GM19324 (cell line): ENCODE measurements at regions not wholly inside any gene's neighbourhood (a gene's known extent, or its start where the extent isn't known, plus 50 kb on each side); places are given as distances from the start of the nearest gene placed in this dataset.
"Not testable (repeated sequence)": the region's sequence is repeated elsewhere in the genome, so short reads cannot be mapped to it uniquely, and the experiment has no call there.

Source experiments
- ATAC-seq: cut with Tn5 transposase; IDR thresholded peaks from one replicate; pipeline ENCODE4 v1.9.1; 2021; ENCODE audit warnings: mild to moderate bottlenecking, moderate library complexity; ENCODE audit not compliant: unreplicated experiment, low FRiP score

DNA sequence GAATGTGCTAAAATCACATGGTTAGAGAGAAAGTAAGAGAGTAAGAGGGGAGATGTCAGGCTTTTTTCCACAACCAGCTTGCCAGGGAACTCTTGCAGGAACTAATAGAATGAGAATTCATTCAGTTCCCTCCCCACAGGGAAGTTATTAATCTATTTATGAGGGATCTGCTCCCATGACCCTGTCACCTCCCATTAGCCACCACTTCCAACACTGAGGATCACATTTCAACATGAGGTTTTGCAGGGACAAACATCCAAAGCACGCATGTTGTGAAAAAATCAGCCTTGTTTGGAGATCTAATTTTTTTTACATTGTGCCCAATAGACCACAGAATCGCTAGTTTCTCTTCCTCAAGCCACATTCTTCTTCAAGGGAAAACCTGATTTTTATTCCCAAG is 904.0 kb downstream of the TBL1XR1 start:
- ATAC-seq = no peak

DNA sequence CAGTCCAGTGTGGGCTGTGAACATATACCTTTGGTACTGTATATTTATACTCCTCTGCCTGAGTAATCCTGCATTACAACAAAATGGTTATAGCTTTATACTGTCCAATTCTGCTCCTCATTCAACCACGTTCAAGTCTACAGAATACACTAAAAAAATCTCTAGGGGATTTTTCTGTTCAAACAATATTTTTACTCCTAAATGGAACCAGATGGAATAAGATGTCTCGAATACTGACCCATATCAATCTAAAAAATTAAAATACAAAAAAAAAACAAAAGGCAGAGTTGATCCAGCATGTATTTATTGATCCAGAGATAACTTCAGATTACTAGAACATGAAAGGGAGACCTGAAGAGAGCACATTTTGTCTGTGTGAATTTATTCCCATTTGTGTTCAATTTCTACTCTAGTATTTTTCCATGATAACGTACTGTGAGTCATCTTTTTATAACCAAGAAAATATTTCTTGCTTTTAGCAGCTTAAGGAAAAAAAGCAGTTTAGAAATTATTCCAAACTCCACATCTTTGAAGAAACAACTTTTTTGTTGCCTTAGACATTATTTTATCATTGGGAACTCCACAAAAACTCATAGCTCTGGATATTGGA is 910.7 kb downstream of the TBL1XR1 start:
- no peak for ATAC-seq

DNA sequence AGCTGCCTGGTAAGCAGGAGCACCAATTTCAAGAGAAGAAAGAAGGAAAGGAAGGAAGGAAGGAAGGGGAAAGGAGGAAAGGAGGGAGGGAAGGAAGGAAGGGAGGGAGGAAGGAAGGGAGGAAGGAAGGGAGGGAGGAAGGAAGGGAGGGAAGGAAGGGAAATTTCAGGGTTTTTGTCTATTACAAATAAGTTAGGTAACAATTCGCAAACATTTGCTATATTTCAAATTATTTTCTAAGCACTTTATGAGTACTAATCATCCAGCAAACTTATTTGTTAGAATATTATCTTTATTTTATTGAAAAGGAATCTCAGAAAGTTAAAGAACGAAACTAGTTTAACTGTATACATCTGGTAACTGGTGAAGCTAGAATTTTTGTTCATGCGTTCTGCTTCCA is 921.7 kb downstream of the TBL1XR1 start:
- ATAC-seq = no peak

DNA sequence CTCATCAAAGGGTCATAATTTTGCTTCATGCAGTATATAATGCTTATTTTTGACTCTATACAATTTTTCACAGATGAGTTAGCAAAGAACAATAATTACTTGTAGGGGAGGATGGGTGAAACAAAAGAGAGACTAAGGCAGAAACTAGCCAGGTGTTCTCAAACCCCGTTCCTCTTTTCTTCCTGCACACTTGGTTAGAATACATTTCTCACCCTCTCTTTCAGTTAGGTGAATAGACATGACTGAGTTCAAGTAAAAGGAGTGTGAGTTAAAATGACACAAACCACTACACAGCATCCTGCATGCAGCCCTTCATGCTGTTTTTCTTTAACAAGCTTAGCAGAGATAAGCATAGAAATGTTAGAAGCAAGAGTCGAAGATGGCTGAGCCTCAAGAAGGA is 922.2 kb downstream of the TBL1XR1 start:
- no peak for ATAC-seq

DNA sequence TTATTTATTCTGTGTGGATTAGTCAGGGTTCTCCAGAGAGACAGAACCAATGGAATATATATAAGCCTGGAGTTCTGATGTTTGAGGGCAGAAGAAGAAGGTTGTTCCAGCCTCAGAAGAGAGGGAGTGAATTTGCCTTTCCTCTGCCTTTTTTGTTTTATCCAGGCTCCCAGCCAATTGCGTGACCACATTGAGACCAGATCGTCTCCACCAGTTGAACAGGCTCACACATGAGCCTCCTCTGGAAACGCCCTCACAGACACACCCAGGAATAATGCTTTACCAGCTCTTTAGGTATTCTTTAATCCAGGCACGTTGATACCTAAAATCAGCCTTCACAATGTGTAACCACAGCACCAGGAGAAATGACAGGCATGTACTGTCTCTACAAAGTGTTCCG is 923.1 kb downstream of the TBL1XR1 start:
- ATAC-seq = no peak

DNA sequence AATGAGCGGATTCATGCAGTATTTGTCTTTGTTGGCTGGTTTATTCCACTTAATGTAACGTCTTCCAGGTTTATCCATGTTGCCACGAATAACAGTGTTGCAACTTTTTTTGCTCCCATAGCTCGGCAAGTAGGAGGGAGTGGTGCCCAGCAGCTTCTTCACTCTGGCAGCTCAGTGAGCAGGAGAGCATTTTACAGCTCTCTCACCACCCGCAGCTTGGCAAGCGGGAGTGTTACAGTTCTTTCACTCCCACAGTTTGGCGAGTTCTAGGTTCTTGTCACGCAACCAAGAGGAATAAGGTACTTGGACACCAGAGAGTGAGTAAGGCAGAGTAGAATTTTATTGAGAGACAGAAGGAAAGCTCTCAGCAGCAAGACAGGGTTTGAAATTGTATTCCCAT is 935.2 kb downstream of the TBL1XR1 start:
- ATAC-seq = no peak

DNA sequence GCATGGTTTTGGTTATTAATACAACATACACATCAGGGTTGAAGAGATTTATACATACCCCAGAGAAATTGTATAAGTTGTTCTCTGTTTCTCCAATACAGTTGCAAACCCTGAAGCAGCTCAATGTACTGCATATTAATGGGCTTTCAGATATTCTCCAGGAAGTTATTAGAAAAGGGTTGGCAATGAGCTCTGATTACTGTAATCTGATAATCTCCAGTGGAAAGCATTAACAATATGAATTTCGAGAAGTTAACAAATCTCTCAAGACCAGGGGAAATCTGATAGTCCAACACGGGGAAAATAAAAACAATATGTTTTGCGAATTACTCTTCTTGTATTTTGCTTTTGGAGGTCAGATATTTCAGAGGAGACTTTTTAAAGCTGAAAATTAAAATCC is 950.1 kb downstream of the TBL1XR1 start:
- no peak for ATAC-seq

DNA sequence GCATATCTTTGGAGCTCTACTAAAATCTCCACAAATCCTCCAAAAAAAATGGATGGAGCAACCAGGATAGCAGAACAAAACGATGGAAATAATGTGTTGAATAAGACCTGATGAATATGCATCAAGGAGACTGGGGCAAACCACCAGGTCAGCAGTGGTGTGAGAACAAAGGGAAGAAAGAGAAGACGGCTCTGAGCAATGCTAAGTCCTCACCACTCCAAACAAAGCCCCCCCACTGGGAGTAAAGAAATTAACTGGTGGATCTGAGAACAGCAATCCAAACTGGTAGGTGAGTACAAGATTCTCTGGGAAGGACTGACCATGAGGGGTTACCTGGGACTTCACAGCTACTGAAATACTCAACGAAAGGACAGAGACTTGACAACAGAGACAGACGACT is 977.3 kb downstream of the TBL1XR1 start:
- ATAC-seq = no peak

DNA sequence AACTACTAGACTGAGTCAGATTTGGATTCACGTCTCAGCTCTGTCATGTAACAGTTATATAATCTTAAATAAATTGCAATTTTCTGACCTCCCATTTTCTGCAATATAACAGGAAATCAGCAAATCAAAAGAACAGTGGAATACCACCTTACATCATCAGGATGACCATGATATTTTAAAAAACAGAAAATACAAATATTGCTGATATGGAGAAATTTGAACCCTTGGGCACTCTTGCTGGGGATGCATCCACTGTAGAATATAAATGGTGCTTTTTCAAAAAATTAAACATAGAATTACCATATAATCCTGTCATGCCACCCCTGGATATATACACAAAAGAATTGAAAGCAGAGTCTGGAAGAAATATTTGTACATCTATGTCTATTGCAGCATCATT is 982.5 kb downstream of the TBL1XR1 start:
- no peak for ATAC-seq

DNA sequence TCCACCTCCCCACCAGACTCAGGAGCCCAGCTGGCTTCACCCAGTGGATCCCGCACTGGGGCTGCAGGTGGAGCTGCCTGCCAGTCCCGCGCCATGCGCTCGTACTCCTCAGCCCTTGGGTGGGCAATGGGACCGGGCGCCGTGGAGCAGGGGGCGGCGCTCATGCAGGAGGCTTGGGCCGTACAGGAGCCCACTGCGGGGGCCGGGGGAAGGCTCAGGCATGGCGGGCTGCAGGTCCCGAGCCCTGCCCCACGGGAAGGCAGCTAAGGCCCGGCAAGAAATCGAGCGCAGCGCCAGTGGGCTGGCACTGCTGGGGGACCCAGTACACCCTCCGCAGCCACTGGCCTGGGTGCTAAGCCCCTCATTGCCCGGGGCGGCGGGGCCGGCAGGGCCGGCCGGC is 984.0 kb downstream of the TBL1XR1 start:
- not testable (repeated sequence) for ATAC-seq

DNA sequence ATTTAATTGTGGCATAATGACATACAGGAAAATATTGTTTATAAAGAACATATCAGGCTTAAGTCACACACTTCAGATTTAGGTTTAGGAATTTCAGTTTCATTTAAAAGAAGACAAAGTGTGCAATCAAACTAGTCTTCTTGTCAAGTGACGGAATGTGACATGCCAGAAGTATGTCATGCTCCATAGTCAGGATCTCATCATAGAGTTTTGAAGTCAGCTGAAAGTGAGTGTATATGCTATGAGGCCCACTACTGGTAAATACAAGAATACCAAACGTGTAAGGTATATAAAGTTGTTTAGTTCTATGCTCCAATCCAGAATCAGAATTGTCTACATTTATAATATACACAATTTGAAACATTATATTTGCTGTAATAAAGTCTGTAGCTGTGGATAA is 988.4 kb downstream of the TBL1XR1 start:
- ATAC-seq = no peak

DNA sequence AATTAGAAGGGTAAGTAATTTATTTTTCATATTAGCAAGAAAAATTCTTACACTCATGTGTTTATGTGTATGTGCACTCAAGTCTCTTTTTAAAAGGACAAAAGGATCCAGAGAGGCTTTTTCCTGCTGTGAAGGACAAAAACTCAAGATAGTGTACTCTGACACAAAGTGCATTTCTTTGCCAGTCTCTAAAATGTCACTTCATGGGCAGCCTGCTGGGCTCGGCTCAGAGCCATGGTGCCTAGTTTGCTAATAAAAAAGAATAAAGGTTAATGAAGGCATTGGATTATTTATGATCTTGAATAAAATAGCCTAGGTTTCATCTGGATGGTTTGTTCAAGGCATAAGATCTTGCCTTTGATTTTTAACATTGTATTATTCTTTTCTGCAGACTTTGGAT is 989.0 kb downstream of the TBL1XR1 start:
- no peak for ATAC-seq

DNA sequence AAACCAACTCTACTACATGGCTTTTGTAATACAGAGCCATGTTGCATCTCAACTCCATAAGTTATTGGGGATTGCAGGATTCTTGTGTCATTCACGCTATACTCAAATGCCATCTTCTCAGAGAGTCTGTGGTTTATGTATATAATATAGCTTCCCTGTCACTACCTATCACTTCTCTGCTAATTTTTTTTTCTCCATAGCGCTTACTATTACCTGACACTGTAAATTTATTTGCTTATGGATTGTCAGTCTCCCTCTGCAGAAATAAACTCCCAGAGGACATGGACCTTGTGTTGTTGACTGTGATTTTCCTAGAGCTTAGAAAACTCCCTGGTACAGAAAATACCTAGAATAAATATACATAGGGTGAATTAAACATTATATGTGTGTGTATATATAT is 990.5 kb downstream of the TBL1XR1 start:
- no peak for ATAC-seq

DNA sequence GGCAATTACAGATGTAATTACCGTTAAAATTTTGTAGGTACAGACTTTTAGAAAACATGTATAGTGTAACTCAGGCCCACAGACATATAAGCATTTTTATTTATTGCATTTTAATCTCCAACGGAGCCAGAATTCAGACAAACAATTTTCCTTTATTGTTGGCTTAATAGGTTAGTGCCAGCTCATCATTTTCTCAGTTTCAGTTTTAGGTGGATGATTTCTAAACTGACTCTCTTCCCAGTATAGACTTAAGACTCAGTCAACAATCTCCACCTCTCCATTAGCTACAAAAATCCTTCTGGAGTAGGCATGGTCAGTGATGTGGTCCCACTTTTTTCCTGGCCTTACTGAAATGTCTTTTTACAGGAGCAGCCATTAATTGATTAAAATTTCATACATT is 994.6 kb downstream of the TBL1XR1 start:
- no peak for ATAC-seq

DNA sequence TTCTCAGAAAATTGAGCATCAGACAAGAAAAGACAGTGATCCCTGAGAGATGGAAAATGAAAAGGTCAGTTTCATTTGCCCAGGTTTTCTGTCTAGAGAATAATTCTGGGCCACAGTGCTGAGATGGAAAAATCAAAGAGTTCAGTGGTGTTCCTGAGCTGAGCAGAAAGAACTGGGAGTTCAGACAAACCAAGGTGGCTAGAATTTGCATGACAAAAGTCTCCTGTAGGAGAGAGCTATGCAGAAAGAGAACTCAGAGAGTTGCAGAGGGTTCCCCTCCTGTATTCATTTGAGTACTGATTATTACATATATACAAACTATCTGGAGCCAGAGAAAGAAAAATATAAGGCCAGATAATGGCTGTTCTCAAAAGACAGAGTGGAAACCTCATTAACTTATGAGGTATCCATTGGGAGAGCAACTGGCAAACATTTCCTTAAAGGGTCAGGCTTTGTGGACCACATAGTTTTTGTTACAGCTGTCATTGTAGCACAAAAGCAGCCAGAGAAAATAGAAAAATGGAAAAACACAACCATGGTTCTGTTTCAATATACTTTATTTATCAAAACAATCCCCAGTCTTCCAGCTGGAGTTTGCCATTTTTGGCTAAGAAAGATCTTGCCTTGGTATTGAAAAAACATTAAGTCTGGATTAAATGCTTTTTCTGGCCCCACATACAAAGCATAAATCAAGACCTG is 1004.1 kb downstream of the TBL1XR1 start:
- ATAC-seq = no peak

DNA sequence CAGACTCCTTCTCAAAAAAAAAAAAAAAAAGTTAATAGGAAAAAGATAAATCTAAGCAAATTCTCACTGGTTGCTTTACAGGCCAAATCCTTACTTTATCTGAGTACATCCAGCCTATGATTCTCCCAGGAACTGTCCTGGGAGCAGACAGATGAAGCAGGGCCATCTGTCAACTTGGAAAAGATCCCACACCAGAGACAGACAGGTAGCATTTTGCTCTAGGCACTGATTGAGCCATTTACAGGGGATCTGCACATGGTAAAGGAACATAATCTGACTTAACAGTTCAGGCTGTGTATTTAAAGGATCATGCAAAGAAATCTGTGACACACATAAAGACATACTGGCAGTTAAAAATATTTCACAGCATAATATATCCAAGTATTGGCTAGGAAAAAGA is 1006.5 kb downstream of the TBL1XR1 start:
- ATAC-seq = no peak

DNA sequence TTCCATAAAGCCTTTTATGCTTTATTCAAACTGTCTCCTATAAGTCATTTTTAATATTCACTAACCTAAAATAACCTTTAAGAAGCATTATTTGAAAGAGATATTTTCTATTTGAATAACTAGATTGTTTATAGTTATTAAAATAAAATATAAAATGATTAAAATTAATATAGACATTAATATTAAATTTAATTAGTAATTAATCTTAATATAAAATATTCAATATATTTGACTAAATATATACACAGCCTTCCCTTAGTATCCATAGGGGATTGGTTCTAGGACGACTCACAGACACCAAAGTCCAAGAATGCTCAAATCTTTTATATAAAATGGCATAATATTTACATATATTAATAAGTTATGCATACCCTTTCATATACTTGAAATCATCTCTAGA is 1014.1 kb downstream of the TBL1XR1 start:
- ATAC-seq = no peak

DNA sequence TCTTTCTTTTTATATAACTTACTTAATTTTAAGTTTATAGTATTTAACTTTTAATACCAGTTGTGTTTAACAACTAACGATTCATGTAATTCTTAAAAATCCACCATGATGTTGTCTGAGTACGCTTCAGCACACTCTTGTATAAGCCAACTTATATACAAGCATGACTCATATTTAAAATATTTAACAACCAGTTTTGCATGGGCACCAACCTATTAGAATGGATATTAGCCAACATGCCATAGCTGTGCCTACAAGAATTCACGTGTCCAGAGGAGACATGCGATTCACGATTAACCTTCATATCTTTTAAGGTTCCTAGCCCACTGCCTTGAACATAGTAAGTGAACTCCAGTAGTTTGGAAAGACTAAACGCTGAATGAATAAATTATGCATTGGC is 1023.2 kb downstream of the TBL1XR1 start:
- no peak for ATAC-seq

DNA sequence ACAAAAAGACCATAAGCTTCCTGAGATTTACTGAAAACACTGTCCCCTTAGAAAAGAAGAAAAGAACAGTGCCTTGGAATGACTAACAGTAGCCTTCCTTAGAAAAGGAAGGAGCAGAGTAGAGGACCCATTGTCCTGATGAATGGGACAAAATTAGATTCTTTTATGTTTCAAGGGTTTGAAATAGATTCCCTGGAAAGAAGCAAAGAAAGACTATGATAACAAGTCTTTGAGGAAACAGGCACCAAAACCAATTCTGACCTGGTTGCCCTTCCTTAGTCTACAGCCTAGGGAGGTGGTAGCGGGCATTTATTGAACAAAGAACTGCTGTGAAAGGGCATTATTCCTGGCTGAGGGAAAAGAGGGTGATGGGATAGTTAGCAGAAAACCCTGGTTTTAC is 1024.8 kb downstream of the TBL1XR1 start:
- ATAC-seq = no peak

DNA sequence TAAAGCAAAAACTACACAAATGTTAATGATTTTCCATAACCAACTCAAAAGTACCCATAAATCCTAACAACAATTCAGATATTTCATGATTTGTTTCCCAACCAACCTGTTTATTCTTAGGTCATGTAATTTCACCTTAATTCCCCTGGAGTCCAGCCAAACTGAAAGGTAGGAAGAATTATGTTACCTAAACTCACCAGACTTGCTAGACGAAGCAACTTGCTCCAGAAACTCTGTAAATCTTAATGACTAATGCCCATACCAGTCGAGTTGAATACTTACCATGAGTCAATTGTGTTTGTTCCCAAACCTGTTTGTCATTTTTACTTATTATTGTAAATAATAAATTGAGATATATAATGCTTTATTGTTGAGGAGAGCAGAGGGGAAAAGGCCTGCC is 1030.0 kb downstream of the TBL1XR1 start:
- ATAC-seq = no peak

DNA sequence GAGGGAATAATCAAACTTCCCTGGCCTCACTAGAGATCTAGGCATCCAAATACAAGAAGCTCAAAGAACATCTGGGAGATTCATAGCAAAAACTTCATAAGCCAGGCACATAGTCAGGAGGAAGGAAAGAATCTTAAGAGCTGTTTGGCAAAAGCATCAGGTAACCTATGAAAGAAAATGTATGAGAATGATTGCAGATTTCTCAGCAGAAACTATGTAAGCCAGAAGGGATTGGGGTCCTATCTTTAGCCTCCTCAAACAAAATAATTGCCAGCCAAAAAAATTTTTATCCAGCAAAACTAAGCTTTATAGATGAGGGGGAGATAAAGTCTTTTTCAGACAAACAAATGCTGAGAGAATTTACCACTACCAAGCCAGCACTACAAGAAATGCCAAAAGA is 1036.3 kb downstream of the TBL1XR1 start:
- ATAC-seq = no peak

DNA sequence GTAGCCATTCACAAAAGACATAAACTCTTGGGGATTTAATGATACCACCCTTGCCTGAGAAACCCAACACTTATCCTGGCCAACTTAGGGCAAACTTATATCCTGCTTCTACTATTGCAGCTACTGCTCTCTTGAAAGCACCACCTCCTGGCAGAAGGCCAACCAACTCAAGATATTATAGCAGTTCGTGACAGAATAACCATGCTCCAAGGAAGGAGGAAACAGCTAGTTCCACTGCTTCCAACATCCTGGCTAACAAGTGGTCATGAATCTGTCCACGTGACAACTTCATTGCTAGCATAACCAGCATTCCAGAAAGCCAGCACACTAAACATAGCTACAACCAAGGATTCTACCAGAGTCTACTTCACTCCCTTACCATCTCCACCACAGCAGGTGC is 1037.5 kb downstream of the TBL1XR1 start:
- no peak for ATAC-seq

DNA sequence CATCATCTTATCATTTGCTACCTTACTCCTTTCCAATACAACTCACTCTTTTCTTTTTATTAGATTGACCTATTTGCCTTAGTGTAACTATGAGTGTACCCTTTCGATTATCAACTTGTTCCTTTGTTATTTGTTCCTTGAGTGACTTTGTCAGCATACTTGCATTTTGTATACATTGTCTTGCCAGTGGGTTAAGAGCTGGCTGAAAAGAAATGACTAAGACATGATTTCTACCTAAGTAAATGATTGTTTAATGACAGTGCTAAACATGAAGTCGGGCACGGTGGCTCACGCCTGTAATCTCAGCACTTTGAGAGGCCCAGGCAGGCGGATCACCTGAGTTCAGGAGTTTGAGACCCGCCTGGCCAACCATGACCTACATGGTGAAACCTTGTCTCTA is 1042.3 kb downstream of the TBL1XR1 start:
- ATAC-seq = no peak
